Trophoblast cell (in vitro differentiated cells and primary cell): ENCODE measurements at regions not wholly inside any gene's neighbourhood (a gene's known extent, or its start where the extent isn't known, plus 50 kb on each side); places are given as distances from the start of the nearest gene placed in this dataset.

Source experiments
- DNase-seq, 2 donors: peaks; one replicate each; pipeline ENCODE4 v3.0.0-alpha.2; 2016
- H2AFZ ChIP-seq: 2 replicates; pipeline ENCODE4 v1.6.1; 2013; ENCODE audit warnings: low read length, moderate library complexity, mild to moderate bottlenecking; ENCODE audit not compliant: insufficient read depth, poor library complexity
- H2AK5ac ChIP-seq: 2 replicates; pipeline ENCODE4 v1.6.1; 2013; ENCODE audit warnings: mild to moderate bottlenecking, low read length
- H2BK120ac ChIP-seq: 2 replicates; pipeline ENCODE4 v1.6.1; 2013; ENCODE audit warnings: low read length, mild to moderate bottlenecking, moderate library complexity; ENCODE audit not compliant: insufficient read depth, poor library complexity
- H2BK12ac ChIP-seq: 2 replicates; pipeline ENCODE4 v1.6.1; 2013; ENCODE audit warnings: mild to moderate bottlenecking, low read length, moderate library complexity
- H2BK5ac ChIP-seq: 2 replicates; pipeline ENCODE4 v1.6.1; 2013; ENCODE audit warnings: low read length, low read depth, moderate library complexity, mild to moderate bottlenecking; ENCODE audit not compliant: poor library complexity
- H3K14ac ChIP-seq: 2 replicates; pipeline ENCODE4 v1.6.1; 2013; ENCODE audit warnings: mild to moderate bottlenecking, low read length
- H3K18ac ChIP-seq: 2 replicates; pipeline ENCODE4 v1.6.1; 2013; ENCODE audit warnings: mild to moderate bottlenecking, low read length
- H3K23ac ChIP-seq: 2 replicates; pipeline ENCODE4 v1.6.1; 2013; ENCODE audit warnings: low read length
- H3K27ac ChIP-seq: 2 replicates; pipeline ENCODE4 v1.5.1; 2013; ENCODE audit warnings: low read depth, mild to moderate bottlenecking, inconsistent platforms, low read length, moderate library complexity
- H3K27me3 ChIP-seq: 2 replicates; pipeline ENCODE4 v1.6.1; 2013; ENCODE audit warnings: inconsistent platforms, mild to moderate bottlenecking, low read length, moderate library complexity; ENCODE audit not compliant: insufficient read depth
- H3K36me3 ChIP-seq, 2 experiments: 1 replicate in 1 of 2; 2 replicates in 1 of 2; pipeline ENCODE4 v1.6.1; 2013; ENCODE audit warnings: low read length in 2 of 2, mild to moderate bottlenecking in 2 of 2, moderate library complexity in 1 of 2; ENCODE audit not compliant: insufficient read depth in 2 of 2, control insufficient read depth in 1 of 2
- H3K4ac ChIP-seq: 2 replicates; pipeline ENCODE4 v1.6.1; 2013; ENCODE audit warnings: low read depth, mild to moderate bottlenecking, low read length, moderate library complexity
- H3K4me1 ChIP-seq, 2 experiments: 1 replicate in 1 of 2; 2 replicates in 1 of 2; pipeline ENCODE4 v1.6.1; 2013; ENCODE audit warnings: low read length in 2 of 2, mild to moderate bottlenecking in 2 of 2, moderate library complexity in 1 of 2; ENCODE audit not compliant: insufficient read depth in 2 of 2, control insufficient read depth in 1 of 2
- H3K4me2 ChIP-seq: 2 replicates; pipeline ENCODE4 v1.6.1; 2013; ENCODE audit warnings: inconsistent platforms, mild to moderate bottlenecking, low read length, moderate library complexity
- H3K4me3 ChIP-seq: 2 replicates; pipeline ENCODE4 v1.5.1; 2013; ENCODE audit warnings: mild to moderate bottlenecking, low read depth, low read length, inconsistent platforms
- H3K79me1 ChIP-seq: one replicate; pipeline ENCODE4 v1.6.1; 2013; ENCODE audit warnings: low read length
- H3K79me2 ChIP-seq: 2 replicates; pipeline ENCODE4 v1.6.1; 2013; ENCODE audit warnings: low read length, mild to moderate bottlenecking; ENCODE audit not compliant: control insufficient read depth, insufficient read depth, poor library complexity
- H3K9ac ChIP-seq: 2 replicates; pipeline ENCODE4 v1.6.1; 2013; ENCODE audit warnings: mild to moderate bottlenecking, low read length
- H3K9me3 ChIP-seq: 2 replicates; pipeline ENCODE4 v1.6.1; 2013; ENCODE audit warnings: low read depth, mild to moderate bottlenecking, control low read depth, inconsistent platforms, low read length; ENCODE audit not compliant: insufficient read depth
- H4K12ac ChIP-seq: 2 replicates; pipeline ENCODE4 v1.6.1; 2013; ENCODE audit warnings: low read depth, mild to moderate bottlenecking, low read length, moderate library complexity
- H4K8ac ChIP-seq: 2 replicates; pipeline ENCODE4 v1.6.1; 2013; ENCODE audit warnings: low read depth, mild to moderate bottlenecking, low read length, moderate library complexity
- H4K91ac ChIP-seq: one replicate; pipeline ENCODE4 v1.6.1; 2013; ENCODE audit warnings: low read depth, mild to moderate bottlenecking, low read length, moderate library complexity
- WGBS: extraction: QIAGEN DNeasy Blood & Tissue Kit; methylation state at CpG from one replicate; pipeline ENCODE4 v1.1.7; 2013; ENCODE audit warnings: missing lambda C conversion rate; ENCODE audit not compliant: insufficient read length, insufficient coverage; ENCODE audit errors: extremely low coverage; 5-methylcytosine and 5-hydroxymethylcytosine counted together

GRCh38 chr5:3321119-3321760, 274.4 kb upstream of the IRX1 start:
- H4K12ac ChIP-seq: no peak overlapping the region
- H3K4me3 ChIP-seq: no peak overlapping the region
- no peak overlapping the region for H3K18ac ChIP-seq
- no peaks in the 10 kb centered on the region for H3K4me1 ChIP-seq
- H3K9me3 ChIP-seq: peaks cover 16% of the 10 kb centered on the region
- no peaks in the 10 kb centered on the region for H3K36me3 ChIP-seq
- H2BK5ac ChIP-seq: no peak overlapping the region
- H3K23ac ChIP-seq: no peak overlapping the region
- H3K4me2 ChIP-seq: no peak overlapping the region
- no peaks in the 10 kb centered on the region for H3K27me3 ChIP-seq
- H2BK12ac ChIP-seq: no peak overlapping the region
- no peak overlapping the region for H2AK5ac ChIP-seq
- DNase-seq: no peak
- H3K14ac ChIP-seq: no peak overlapping the region
- H4K8ac ChIP-seq: no peak overlapping the region
- no peak overlapping the region for H2BK120ac ChIP-seq
- no peak overlapping the region for H3K27ac ChIP-seq
- no CpG with 5 or more reads among the region's 11 CpGs for WGBS
- no peak overlapping the region for H4K91ac ChIP-seq
- H3K4ac ChIP-seq: no peak overlapping the region
- H3K79me2 ChIP-seq: no peaks in the 10 kb centered on the region
- no peaks in the 10 kb centered on the region for H3K79me1 ChIP-seq
- no peak overlapping the region for H2AFZ ChIP-seq
- no peak overlapping the region for H3K9ac ChIP-seq

- no peak overlapping the region for H2AK5ac ChIP-seq
- WGBS: no CpG with 5 or more reads among the region's 19 CpGs
- H4K8ac ChIP-seq: no peak overlapping the region
- no peak overlapping the region for H2AFZ ChIP-seq
- no peak overlapping the region for H2BK12ac ChIP-seq
- no peak overlapping the region for H4K91ac ChIP-seq
- H3K18ac ChIP-seq: no peak overlapping the region
- H4K12ac ChIP-seq: no peak overlapping the region
- no peak overlapping the region for H3K27ac ChIP-seq
- no peak overlapping the region for H3K23ac ChIP-seq
- no peaks in the 10 kb centered on the region for H3K79me2 ChIP-seq
- H3K79me1 ChIP-seq: no peaks in the 10 kb centered on the region
- no peaks in the 10 kb centered on the region for H3K27me3 ChIP-seq
- H3K36me3 ChIP-seq: no peaks in the 10 kb centered on the region
- no peak overlapping the region for H3K4me2 ChIP-seq
- H3K9ac ChIP-seq: no peak overlapping the region
- peaks cover 16% of the 10 kb centered on the region for H3K9me3 ChIP-seq
- no peak overlapping the region for H3K4me3 ChIP-seq
- H2BK5ac ChIP-seq: no peak overlapping the region
- no peaks in the 10 kb centered on the region for H3K4me1 ChIP-seq
- DNase-seq: no peak
- H3K4ac ChIP-seq: no peak overlapping the region
- H3K14ac ChIP-seq: no peak overlapping the region
- no peak overlapping the region for H2BK120ac ChIP-seq
Observed at GRCh38 chr5:3320317-3320875, 275.2 kb upstream of the IRX1 start.

- H4K91ac ChIP-seq: no peak overlapping the region
- WGBS: no CpG with 5 or more reads among the region's 10 CpGs
- no peaks in the 10 kb centered on the region for H3K36me3 ChIP-seq
- no peak overlapping the region for H2AFZ ChIP-seq
- H4K12ac ChIP-seq: no peak overlapping the region
- H3K4me2 ChIP-seq: no peak overlapping the region
- H3K18ac ChIP-seq: no peak overlapping the region
- DNase-seq: no peak
- H3K14ac ChIP-seq: no peak overlapping the region
- H3K9ac ChIP-seq: no peak overlapping the region
- H3K79me1 ChIP-seq: no peaks in the 10 kb centered on the region
- H2BK120ac ChIP-seq: no peak overlapping the region
- no peak overlapping the region for H2BK5ac ChIP-seq
- H2AK5ac ChIP-seq: no peak overlapping the region
- no peak overlapping the region for H3K27ac ChIP-seq
- H3K9me3 ChIP-seq: peaks cover 7% of the 10 kb centered on the region
- no peak overlapping the region for H3K23ac ChIP-seq
- H2BK12ac ChIP-seq: no peak overlapping the region
- H3K4ac ChIP-seq: no peak overlapping the region
- H3K4me1 ChIP-seq: no peaks in the 10 kb centered on the region
- no peaks in the 10 kb centered on the region for H3K79me2 ChIP-seq
- no peak overlapping the region for H3K4me3 ChIP-seq
- no peak overlapping the region for H4K8ac ChIP-seq
- H3K27me3 ChIP-seq: no peaks in the 10 kb centered on the region
Observed at GRCh38 chr5:3317051-3317795, 278.4 kb upstream of the IRX1 start.

DNA sequence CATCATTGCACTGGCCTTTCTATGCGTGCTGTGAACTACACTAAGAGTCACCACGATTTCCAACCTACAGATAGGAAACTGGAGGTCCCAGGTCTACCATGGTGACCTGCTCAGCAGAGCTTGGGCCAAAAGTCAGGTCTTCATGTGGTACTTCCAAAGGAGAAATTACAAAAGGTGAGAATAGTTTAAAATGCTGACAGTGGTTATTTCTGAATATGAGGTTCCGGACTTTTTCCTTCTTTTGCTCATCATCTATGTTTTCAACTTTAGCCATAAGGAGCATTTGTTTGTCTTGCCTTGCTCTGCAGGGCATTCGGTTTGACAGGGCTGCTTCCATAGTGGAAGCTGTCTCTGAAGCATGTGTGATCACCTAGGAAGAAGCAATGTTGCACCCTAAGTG, 282.1 kb upstream of the IRX1 start:
- no peak overlapping the region for H3K4me3 ChIP-seq
- H3K36me3 ChIP-seq: no peaks in the 10 kb centered on the region
- no peak overlapping the region for H2BK12ac ChIP-seq
- no peak overlapping the region for H4K91ac ChIP-seq
- H3K18ac ChIP-seq: no peak overlapping the region
- no peak overlapping the region for H3K9ac ChIP-seq
- H2AK5ac ChIP-seq: no peak overlapping the region
- no peak for DNase-seq
- peaks cover 0 to 3% of the 10 kb centered on the region in 2 experiments for H3K4me1 ChIP-seq
- H3K23ac ChIP-seq: no peak overlapping the region
- H2BK5ac ChIP-seq: no peak overlapping the region
- no peak overlapping the region for H4K12ac ChIP-seq
- H3K79me1 ChIP-seq: no peaks in the 10 kb centered on the region
- H3K14ac ChIP-seq: no peak overlapping the region
- peaks cover 8% of the 10 kb centered on the region for H3K9me3 ChIP-seq
- no peak overlapping the region for H4K8ac ChIP-seq
- no peak overlapping the region for H3K4me2 ChIP-seq
- H2BK120ac ChIP-seq: no peak overlapping the region
- no peak overlapping the region for H2AFZ ChIP-seq
- no peaks in the 10 kb centered on the region for H3K27me3 ChIP-seq
- no peaks in the 10 kb centered on the region for H3K79me2 ChIP-seq
- no peak overlapping the region for H3K4ac ChIP-seq
- H3K27ac ChIP-seq: no peak overlapping the region
- WGBS: no CpG with 5 or more reads among the region's 4 CpGs
